ENCODE measurements at regions not wholly inside any gene's neighbourhood (a gene's known extent, or its start where the extent isn't known, plus 50 kb on each side); places are given as distances from the start of the nearest gene placed in this dataset.

DNA sequence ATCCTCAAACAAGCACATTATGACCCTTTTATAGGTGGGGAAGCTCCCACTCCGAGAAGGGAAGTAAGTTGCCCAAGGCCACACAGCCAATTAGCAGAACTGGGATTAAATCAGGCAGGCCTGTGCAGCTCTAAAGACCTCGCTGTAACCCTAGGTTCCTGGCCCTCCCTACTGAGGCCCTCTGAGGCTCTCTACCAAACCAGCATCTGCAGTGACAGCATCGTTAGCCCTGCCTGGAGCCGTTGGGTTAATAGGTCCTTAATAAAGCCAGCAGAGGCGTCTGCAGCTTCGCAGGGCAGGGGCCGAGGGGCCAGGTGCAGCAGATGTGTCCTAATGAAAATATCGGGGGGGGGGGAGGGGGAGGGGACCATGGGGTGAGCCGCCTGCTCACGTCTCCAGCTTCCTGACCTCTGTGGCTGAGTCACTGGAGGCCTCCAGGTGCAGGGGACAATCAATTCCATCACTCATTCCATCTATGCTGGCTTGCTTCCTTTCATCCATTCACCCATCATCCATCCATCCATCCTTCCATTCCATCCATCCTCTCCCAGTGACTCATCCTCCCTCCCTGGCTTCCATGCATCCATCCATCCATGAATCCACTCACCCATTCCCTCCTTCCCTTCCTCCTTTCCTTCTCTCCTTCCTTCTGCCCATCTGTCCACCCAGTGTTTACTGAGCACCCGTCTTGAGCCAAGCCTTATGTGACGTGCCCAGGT is 203.9 kb downstream of the C9orf50 start:
- H3K36me3 ChIP-seq (ENCODE audit: control insufficient read depth, insufficient read depth, low read length) = no peaks in the 10 kb centered on the region
- Mint-ChIP-seq H3K4me3 (no peak overlapping the region), H3K27ac (peak overlapping the region; percentile 51), H3K36me3 (no peaks in the 10 kb centered on the region), H3K4me1 (peaks cover 5 to 26% of the 10 kb centered on the region in 2 donors), H3K9me3 (no peaks in the 10 kb centered on the region), H3K27me3 (ENCODE audit: low read depth in 2 of 2) (no peaks in the 10 kb centered on the region)
- no peak overlapping the region for H3K4me3 ChIP-seq (ENCODE audit: low read length)
- H3K9me3 ChIP-seq (ENCODE audit: control insufficient read depth, insufficient read depth, low read length) = no peaks in the 10 kb centered on the region
- intact Hi-C loops (cut with micrococcal nuclease) = no loop called here
- DNase-seq = no peak
- H3K27ac ChIP-seq (ENCODE audit: low read length) = no peak overlapping the region
- 66% methylated on average over 10 of the region's 12 CpGs for WGBS (ENCODE audit: insufficient coverage)
- TF ChIP-seq, protein P1, sequence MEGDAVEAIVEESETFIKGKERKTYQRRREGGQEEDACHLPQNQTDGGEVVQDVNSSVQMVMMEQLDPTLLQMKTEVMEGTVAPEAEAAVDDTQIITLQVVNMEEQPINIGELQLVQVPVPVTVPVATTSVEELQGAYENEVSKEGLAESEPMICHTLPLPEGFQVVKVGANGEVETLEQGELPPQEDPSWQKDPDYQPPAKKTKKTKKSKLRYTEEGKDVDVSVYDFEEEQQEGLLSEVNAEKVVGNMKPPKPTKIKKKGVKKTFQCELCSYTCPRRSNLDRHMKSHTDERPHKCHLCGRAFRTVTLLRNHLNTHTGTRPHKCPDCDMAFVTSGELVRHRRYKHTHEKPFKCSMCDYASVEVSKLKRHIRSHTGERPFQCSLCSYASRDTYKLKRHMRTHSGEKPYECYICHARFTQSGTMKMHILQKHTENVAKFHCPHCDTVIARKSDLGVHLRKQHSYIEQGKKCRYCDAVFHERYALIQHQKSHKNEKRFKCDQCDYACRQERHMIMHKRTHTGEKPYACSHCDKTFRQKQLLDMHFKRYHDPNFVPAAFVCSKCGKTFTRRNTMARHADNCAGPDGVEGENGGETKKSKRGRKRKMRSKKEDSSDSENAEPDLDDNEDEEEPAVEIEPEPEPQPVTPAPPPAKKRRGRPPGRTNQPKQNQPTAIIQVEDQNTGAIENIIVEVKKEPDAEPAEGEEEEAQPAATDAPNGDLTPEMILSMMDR (IDR thresholded peaks at IDR 0.05) = no peak
- no peaks in the 10 kb centered on the region for H3K27me3 ChIP-seq (ENCODE audit: control insufficient read depth, insufficient read depth, low read length)
- no peak for ATAC-seq
- peaks cover 38% of the 10 kb centered on the region for H3K4me1 ChIP-seq (ENCODE audit: control insufficient read depth, insufficient read depth, low read length)

DNA sequence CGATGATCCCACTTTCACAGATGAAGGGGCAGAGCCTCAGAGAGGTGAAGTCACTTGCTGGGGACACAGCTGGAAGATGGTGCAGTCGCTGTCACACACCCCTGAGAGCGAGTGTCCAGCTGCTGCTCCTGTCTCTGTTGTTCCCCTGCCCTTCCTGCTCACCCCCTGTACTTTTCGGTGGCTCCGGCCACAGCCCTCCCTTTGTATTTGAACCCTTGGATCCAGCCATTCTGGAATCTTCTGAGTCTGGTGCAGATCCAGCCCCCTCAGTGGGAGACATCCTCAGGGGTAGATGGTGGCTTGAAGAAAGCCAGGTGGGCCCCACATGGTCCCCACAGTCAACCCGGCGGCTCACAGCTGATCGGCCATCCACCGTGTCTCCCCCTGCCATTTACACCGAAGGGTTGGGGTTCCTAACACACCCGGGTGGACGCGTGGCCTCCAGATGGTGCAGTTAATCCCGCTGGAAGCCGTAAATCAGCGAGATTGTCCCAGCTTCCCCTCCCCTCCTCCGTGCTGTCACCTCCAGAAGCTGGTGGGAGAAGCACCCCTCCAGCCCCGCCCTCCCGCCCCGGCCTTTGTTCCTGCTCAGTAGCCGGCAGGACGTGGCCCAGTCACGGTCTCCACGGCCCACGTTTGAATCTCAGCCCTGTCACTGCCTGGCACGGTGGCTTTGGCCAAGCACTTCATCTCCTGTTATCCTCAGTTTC is 204.8 kb downstream of the C9orf50 start:
- peaks cover 9 to 34% of the 10 kb centered on the region in 2 donors for H3K4me1 Mint-ChIP-seq
- DNase-seq (no peak), ATAC-seq (no peak)
- Histone ChIP-seq H3K27ac (ENCODE audit: low read length) (no peak overlapping the region), H3K9me3 (ENCODE audit: control insufficient read depth, insufficient read depth, low read length) (no peaks in the 10 kb centered on the region), H3K36me3 (ENCODE audit: control insufficient read depth, insufficient read depth, low read length) (no peaks in the 10 kb centered on the region), H3K27me3 (ENCODE audit: control insufficient read depth, insufficient read depth, low read length) (no peaks in the 10 kb centered on the region), H3K4me3 (ENCODE audit: low read length) (no peak overlapping the region), H3K4me1 (ENCODE audit: control insufficient read depth, insufficient read depth, low read length) (peaks cover 38% of the 10 kb centered on the region)
- no peaks in the 10 kb centered on the region for H3K27me3 Mint-ChIP-seq (ENCODE audit: low read depth in 2 of 2)
- WGBS (ENCODE audit: insufficient coverage) = 91% methylated on average over 25 of the region's 26 CpGs
- H3K9me3 Mint-ChIP-seq = no peaks in the 10 kb centered on the region
- peak overlapping the region; percentile 51 to 99 for H3K27ac Mint-ChIP-seq
- no peaks in the 10 kb centered on the region for H3K36me3 Mint-ChIP-seq
- no peak overlapping the region for H3K4me3 Mint-ChIP-seq
- intact Hi-C loops (cut with micrococcal nuclease) = no loop called here
- TF ChIP-seq, protein P1 (IDR thresholded peaks at IDR 0.05) = no peak

DNA sequence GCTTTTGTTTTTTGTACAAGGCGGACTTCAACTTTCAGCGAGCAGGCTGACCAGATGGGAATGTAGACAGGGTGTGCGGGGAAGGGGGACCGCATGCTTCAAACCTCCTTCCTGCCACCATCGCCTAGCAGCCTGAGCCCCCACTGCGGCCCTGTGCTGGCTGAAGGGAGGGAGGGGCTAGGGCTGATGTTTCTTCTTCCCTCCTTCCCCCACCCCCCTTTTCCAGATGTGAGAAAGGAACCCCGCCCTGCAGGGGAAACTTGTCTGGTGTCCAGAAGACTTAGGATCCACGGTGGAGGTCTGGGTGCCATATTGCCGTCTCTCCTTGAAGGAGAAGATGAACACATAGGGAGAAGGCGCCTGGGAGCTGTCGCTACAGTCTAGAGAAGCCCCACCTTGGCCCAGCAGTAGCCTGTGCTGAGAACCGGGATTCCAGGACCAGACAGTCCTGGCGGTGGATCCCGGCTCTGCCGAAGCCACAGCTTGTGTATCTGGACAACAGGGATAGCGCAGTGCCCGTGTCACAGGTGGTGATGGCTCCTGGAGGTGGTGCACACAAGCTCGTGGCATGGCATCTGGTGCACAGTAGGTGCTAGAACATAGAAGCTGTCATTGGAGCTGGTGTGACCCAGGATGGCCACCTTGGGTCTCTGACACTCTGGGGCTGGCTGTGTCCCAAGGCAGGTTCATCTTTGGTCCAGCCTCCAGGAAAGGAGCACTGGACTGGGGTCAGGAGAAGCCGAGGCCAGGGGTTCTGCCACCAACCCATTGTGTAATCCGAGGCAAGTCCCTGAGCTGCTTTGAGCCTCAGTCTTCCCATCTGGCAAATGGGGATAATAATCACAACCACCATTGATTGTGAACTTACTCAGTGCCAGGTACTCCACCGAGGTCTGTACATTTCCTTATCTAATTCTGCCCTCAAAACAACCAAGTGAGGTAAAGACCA is 205.6 kb downstream of the C9orf50 start:
- no peak overlapping the region for H3K27ac ChIP-seq (ENCODE audit: low read length)
- peaks cover 17 to 43% of the 10 kb centered on the region in 2 donors for H3K4me1 Mint-ChIP-seq
- intact Hi-C loops (cut with micrococcal nuclease) = no loop called here

More for the DNA sequence above, 205.6 kb downstream of the C9orf50 start:
- H3K36me3 ChIP-seq (ENCODE audit: control insufficient read depth, insufficient read depth, low read length) = no peaks in the 10 kb centered on the region
- Mint-ChIP-seq H3K36me3 (no peaks in the 10 kb centered on the region), H3K27ac (peak overlapping the region; percentile 80 to 99), H3K27me3 (ENCODE audit: low read depth in 2 of 2) (peaks cover 0 to 4% of the 10 kb centered on the region in 2 donors), H3K4me3 (no peak overlapping the region), H3K9me3 (peaks cover 3 to 5% of the 10 kb centered on the region in 2 donors)
- TF ChIP-seq, protein P1 (IDR thresholded peaks at IDR 0.05) = no peak
- WGBS (ENCODE audit: insufficient coverage) = 94% methylated on average over 17 of the region's 21 CpGs
- no peaks in the 10 kb centered on the region for H3K9me3 ChIP-seq (ENCODE audit: control insufficient read depth, insufficient read depth, low read length)
- H3K4me1 ChIP-seq (ENCODE audit: control insufficient read depth, insufficient read depth, low read length) = peaks cover 43% of the 10 kb centered on the region
- no peak for DNase-seq
- no peak for ATAC-seq
- no peaks in the 10 kb centered on the region for H3K27me3 ChIP-seq (ENCODE audit: control insufficient read depth, insufficient read depth, low read length)
- H3K4me3 ChIP-seq (ENCODE audit: low read length) = no peak overlapping the region

All from natural killer cell (primary cell).